ENCODE measurements at regions not wholly inside any gene's neighbourhood (a gene's known extent, or its start where the extent isn't known, plus 50 kb on each side); places are given as distances from the start of the nearest gene placed in this dataset.

DNA sequence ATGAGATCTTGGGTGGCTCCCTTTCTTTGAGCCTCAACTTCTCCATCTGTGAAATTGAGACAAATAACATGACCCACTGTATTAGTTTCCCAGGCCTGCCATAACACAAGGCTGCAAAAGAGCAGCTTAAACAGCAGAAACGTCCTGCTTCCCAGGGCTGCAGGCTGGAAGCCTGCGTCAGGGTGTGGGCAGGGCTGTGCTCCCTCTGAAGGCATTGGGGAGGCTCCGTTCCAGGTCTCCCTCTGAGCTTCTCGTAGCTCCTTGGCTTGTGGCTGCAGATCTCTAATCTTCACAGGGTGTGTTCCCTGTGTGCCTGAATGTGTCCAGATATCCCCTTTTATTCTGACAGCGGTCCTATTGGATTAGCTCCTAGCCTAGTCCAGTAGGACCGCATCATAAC lies 147.1 kb downstream of the VRK1 start:
- Histone ChIP-seq H3K4me1 (ENCODE audit: control insufficient read depth in 5 of 5, insufficient read depth in 5 of 5, low read length in 5 of 5) (no peaks in the 10 kb centered on the region), H3K9me3 (ENCODE audit: control insufficient read depth in 4 of 4, insufficient read depth in 3 of 4, low read length in 3 of 4) (peaks cover 0 to 3% (median 0%) of the 10 kb centered on the region in 4 donors)

DNA sequence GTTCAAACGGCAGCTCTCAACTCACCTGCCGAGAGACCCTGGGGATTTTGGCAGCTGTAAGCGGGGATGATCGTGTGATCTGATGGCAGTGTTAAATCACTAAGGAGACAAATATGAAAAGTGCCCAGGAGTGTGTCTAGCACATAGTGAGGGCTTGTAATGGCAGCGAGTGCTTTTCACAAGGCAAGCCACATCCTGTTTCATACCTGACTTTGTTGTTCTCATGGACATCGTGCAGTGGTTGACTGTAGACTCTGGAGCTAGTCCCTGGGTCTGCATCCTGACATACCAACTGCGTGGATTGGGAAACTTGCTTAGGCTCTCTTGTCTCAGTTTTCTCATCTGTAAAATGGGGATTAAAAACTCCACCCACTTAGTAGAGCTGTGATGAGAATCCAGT lies 148.5 kb downstream of the VRK1 start:
- Histone ChIP-seq H3K9ac (ENCODE audit: insufficient read depth in 1 of 2, low read length in 2 of 2) (no peak overlapping the region), H3K9me3 (ENCODE audit: control insufficient read depth in 4 of 4, insufficient read depth in 3 of 4, low read length in 3 of 4) (peaks cover 0 to 3% (median 0%) of the 10 kb centered on the region in 4 donors), H3K4me1 (ENCODE audit: control insufficient read depth in 5 of 5, insufficient read depth in 5 of 5, low read length in 5 of 5) (no peaks in the 10 kb centered on the region), H3K27me3 (ENCODE audit: control insufficient read depth in 3 of 3, insufficient read depth in 3 of 3, low read length in 2 of 3) (no peaks in the 10 kb centered on the region), H3K27ac (ENCODE audit: low read depth in 1 of 2, low read length in 1 of 2) (no peak overlapping the region), H3K4me3 (no peak overlapping the region), H3K36me3 (ENCODE audit: control insufficient read depth in 4 of 4, insufficient read depth in 4 of 4, low read length in 4 of 4) (no peaks in the 10 kb centered on the region)
- WGBS, 2 donors, result 86 to 92% methylated on average over 7 of the region's 7 CpGs
- ATAC-seq (ENCODE audit: insufficient read depth, low FRiP score), result no peak
- TF ChIP-seq, protein P1, sequence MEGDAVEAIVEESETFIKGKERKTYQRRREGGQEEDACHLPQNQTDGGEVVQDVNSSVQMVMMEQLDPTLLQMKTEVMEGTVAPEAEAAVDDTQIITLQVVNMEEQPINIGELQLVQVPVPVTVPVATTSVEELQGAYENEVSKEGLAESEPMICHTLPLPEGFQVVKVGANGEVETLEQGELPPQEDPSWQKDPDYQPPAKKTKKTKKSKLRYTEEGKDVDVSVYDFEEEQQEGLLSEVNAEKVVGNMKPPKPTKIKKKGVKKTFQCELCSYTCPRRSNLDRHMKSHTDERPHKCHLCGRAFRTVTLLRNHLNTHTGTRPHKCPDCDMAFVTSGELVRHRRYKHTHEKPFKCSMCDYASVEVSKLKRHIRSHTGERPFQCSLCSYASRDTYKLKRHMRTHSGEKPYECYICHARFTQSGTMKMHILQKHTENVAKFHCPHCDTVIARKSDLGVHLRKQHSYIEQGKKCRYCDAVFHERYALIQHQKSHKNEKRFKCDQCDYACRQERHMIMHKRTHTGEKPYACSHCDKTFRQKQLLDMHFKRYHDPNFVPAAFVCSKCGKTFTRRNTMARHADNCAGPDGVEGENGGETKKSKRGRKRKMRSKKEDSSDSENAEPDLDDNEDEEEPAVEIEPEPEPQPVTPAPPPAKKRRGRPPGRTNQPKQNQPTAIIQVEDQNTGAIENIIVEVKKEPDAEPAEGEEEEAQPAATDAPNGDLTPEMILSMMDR (IDR thresholded peaks at IDR 0.05; ENCODE audit: control extremely low read depth, extremely low read depth), result no peak
- no peak for DNase-seq

More for the DNA sequence above, 147.1 kb downstream of the VRK1 start:
- H3K9ac ChIP-seq (ENCODE audit: insufficient read depth in 1 of 2, low read length in 2 of 2), result no peak overlapping the region
- H3K27me3 ChIP-seq (ENCODE audit: control insufficient read depth in 3 of 3, insufficient read depth in 3 of 3, low read length in 2 of 3), result no peaks in the 10 kb centered on the region
- TF ChIP-seq, protein P1 (IDR thresholded peaks at IDR 0.05; ENCODE audit: control extremely low read depth, extremely low read depth), result no peak
- ATAC-seq (ENCODE audit: insufficient read depth, low FRiP score) (no peak), DNase-seq (no peak)
- WGBS, 2 donors, result 65 to 83% methylated on average over 6 of the region's 6 CpGs
- H3K27ac ChIP-seq (ENCODE audit: low read depth in 1 of 2, low read length in 1 of 2), result no peak overlapping the region
- H3K36me3 ChIP-seq (ENCODE audit: control insufficient read depth in 4 of 4, insufficient read depth in 4 of 4, low read length in 4 of 4), result no peaks in the 10 kb centered on the region
- no peak overlapping the region for H3K4me3 ChIP-seq

DNA sequence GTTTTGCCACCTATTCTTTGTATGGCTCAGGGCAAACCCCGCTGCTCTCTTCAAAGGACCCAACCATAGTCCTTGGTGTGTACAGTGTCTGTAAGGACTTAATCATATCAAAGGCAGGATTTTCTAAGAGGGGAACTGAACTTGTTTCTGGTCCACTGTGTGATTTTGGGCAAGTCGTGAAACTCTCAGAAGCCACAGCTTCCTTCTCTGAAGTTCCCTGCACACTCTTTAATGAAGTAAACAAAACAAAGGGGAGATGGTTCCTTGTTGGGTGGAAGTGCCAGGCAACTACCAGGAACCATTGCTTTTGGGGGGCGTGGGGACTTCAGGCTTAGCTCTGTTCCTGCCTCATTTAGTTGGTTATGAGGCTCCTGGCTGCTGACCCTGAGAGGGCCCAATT lies 152.4 kb downstream of the VRK1 start:
- Histone ChIP-seq H3K4me3 (no peak overlapping the region), H3K36me3 (ENCODE audit: control insufficient read depth in 4 of 4, insufficient read depth in 4 of 4, low read length in 4 of 4) (no peaks in the 10 kb centered on the region), H3K27ac (ENCODE audit: low read depth in 1 of 2, low read length in 1 of 2) (no peak overlapping the region), H3K9ac (ENCODE audit: insufficient read depth in 1 of 2, low read length in 2 of 2) (no peak overlapping the region), H3K27me3 (ENCODE audit: control insufficient read depth in 3 of 3, insufficient read depth in 3 of 3, low read length in 2 of 3) (no peaks in the 10 kb centered on the region), H3K9me3 (ENCODE audit: control insufficient read depth in 4 of 4, insufficient read depth in 3 of 4, low read length in 3 of 4) (peaks cover 0 to 3% (median 0%) of the 10 kb centered on the region in 4 donors), H3K4me1 (ENCODE audit: control insufficient read depth in 5 of 5, insufficient read depth in 5 of 5, low read length in 5 of 5) (no peaks in the 10 kb centered on the region)
- WGBS, 2 donors, result 72 to 73% methylated on average over 3 of the region's 3 CpGs
- DNase-seq, result no peak
- ATAC-seq (ENCODE audit: insufficient read depth, low FRiP score), result no peak
- TF ChIP-seq, protein P1 (IDR thresholded peaks at IDR 0.05; ENCODE audit: control extremely low read depth, extremely low read depth), result no peak

DNA sequence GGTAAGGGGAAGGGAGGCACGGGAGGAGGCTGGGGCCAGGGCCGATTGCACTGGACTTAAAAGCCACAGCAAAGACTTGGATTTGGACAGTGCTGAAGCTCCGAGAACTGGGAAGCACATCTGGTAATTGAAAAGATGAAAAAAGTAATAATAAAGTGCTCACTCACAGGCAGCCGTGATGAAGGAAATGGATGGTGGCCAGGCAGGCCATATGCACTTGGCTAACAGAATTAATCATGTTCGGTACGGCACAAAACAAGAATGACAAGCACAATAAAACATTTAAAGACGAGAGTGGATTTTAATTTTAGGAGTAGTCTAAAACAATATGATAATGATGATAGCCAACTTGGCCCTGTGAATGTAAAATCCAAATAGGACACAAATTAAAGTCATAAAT lies 154.3 kb downstream of the VRK1 start:
- TF ChIP-seq, protein P1 (IDR thresholded peaks at IDR 0.05; ENCODE audit: control extremely low read depth, extremely low read depth), result no peak
- WGBS, 2 donors, result 88 to 89% methylated on average over 7 of the region's 7 CpGs
- ATAC-seq (ENCODE audit: insufficient read depth, low FRiP score), result no peak
- Histone ChIP-seq H3K27me3 (ENCODE audit: control insufficient read depth in 3 of 3, insufficient read depth in 3 of 3, low read length in 2 of 3) (no peaks in the 10 kb centered on the region), H3K4me1 (ENCODE audit: control insufficient read depth in 5 of 5, insufficient read depth in 5 of 5, low read length in 5 of 5) (no peaks in the 10 kb centered on the region), H3K4me3 (no peak overlapping the region), H3K9ac (ENCODE audit: insufficient read depth in 1 of 2, low read length in 2 of 2) (no peak overlapping the region), H3K9me3 (ENCODE audit: control insufficient read depth in 4 of 4, insufficient read depth in 3 of 4, low read length in 3 of 4) (peaks cover 0 to 5% (median 0%) of the 10 kb centered on the region in 4 donors), H3K36me3 (ENCODE audit: control insufficient read depth in 4 of 4, insufficient read depth in 4 of 4, low read length in 4 of 4) (no peaks in the 10 kb centered on the region), H3K27ac (ENCODE audit: low read depth in 1 of 2, low read length in 1 of 2) (no peak overlapping the region)
- no peak for DNase-seq

All from lung (tissue), 11 donors.